Vagina (tissue), 2 donors: ENCODE measurements at regions not wholly inside any gene's neighbourhood (a gene's known extent, or its start where the extent isn't known, plus 50 kb on each side); places are given as distances from the start of the nearest gene placed in this dataset.

Experiments
- DNase-seq, 2 donors: peaks; one replicate each; pipeline ENCODE4 v3.0.0-alpha.2; 2017; ENCODE audit errors: extremely low spot score in 2 of 2
- H3K27ac ChIP-seq: fragments of 200-600 bp; sonication (generic); one replicate; pipeline ENCODE4 v1.5.1; 2019
- H3K27me3 ChIP-seq: fragments of 200-600 bp; sonication (generic); one replicate; pipeline ENCODE4 v1.5.1; 2019
- H3K36me3 ChIP-seq, 2 donors: fragments of 200-600 bp; sonication (generic); one replicate each; pipeline ENCODE4 v1.5.1; 2017 to 2019
- H3K4me1 ChIP-seq: fragments of 200-600 bp; sonication (generic); one replicate; pipeline ENCODE4 v1.5.1; 2019
- H3K4me3 ChIP-seq, 2 donors: fragments of 200-600 bp; sonication (generic); 1 replicate in 1 of 2; 2 replicates in 1 of 2; pipeline ENCODE4 v1.5.1; 2016 to 2019
- H3K9me3 ChIP-seq: fragments of 200-600 bp; sonication (generic); one replicate; pipeline ENCODE4 v1.5.1; 2019
- POLR2A ChIP-seq, 2 donors: fragments of 450-650 bp; IDR thresholded peaks; one replicate each; pipeline ENCODE4 v1.6.1; 2017; ENCODE audit warnings: antibody characterized with exemption in 2 of 2, mild to moderate bottlenecking in 2 of 2, moderate library complexity in 2 of 2
- POLR2AphosphoS5 ChIP-seq, 2 donors: sonication (generic); formaldehyde crosslinking; IDR thresholded peaks; one replicate each; pipeline ENCODE4 v1.9.0; 2017; ENCODE audit warnings: antibody characterized with exemption in 2 of 2, mild to moderate bottlenecking in 2 of 2, low read depth in 1 of 2; ENCODE audit not compliant: insufficient read depth in 1 of 2
- intact Hi-C: fragments of 100-400 bp; cut with DNase I; formaldehyde crosslinking; loops from one replicate; pipeline ENCODE4 v1.15.1; 2023
- TF ChIP-seq, protein P1 (sequence below), 3 experiments: fragments of 450-650 bp in 2 of 3; fragments of 200-600 bp in 1 of 3; sonication (generic) in 1 of 3; IDR thresholded peaks; one replicate each; pipeline ENCODE4 v1.5.1; 2017 to 2019; ENCODE audit warnings: antibody characterized with exemption in 3 of 3, mild to moderate bottlenecking in 2 of 3, moderate library complexity in 2 of 3

DNA sequence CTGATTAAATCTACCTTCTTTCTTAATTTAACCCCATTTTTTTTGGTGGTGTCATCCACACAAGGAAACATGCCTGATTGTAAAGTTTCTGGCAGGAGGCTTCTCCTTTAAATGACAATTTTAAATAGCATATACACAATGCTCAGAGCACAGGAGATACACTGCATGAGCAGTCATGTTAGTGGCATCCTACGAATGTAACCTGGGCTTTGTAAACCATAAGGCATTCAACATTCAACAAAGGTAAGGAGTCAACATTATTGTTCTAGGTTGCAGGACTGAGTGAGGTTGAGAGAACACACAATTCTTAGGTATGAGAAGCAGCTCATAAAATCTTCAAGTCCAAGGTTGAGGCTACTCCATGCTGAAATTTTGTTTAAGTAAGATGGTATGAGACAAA is 266.6 kb upstream of the SIX2 start:
- H3K4me1 ChIP-seq = no peaks in the 10 kb centered on the region
- intact Hi-C loops = no loop called here
- no peaks in the 10 kb centered on the region for H3K27me3 ChIP-seq
- no peak for TF ChIP-seq POLR2AphosphoS5 (IDR thresholded peaks at IDR 0.05; ENCODE audit: insufficient read depth in 1 of 2, low read depth in 1 of 2)
- TF ChIP-seq, protein P1, sequence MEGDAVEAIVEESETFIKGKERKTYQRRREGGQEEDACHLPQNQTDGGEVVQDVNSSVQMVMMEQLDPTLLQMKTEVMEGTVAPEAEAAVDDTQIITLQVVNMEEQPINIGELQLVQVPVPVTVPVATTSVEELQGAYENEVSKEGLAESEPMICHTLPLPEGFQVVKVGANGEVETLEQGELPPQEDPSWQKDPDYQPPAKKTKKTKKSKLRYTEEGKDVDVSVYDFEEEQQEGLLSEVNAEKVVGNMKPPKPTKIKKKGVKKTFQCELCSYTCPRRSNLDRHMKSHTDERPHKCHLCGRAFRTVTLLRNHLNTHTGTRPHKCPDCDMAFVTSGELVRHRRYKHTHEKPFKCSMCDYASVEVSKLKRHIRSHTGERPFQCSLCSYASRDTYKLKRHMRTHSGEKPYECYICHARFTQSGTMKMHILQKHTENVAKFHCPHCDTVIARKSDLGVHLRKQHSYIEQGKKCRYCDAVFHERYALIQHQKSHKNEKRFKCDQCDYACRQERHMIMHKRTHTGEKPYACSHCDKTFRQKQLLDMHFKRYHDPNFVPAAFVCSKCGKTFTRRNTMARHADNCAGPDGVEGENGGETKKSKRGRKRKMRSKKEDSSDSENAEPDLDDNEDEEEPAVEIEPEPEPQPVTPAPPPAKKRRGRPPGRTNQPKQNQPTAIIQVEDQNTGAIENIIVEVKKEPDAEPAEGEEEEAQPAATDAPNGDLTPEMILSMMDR (IDR thresholded peaks at IDR 0.05) = no peak
- TF ChIP-seq POLR2A (IDR thresholded peaks at IDR 0.05) = no peak
- H3K9me3 ChIP-seq = no peaks in the 10 kb centered on the region
- no peak overlapping the region for H3K4me3 ChIP-seq
- no peak for DNase-seq
- no peaks in the 10 kb centered on the region for H3K36me3 ChIP-seq
- no peak overlapping the region for H3K27ac ChIP-seq

DNA sequence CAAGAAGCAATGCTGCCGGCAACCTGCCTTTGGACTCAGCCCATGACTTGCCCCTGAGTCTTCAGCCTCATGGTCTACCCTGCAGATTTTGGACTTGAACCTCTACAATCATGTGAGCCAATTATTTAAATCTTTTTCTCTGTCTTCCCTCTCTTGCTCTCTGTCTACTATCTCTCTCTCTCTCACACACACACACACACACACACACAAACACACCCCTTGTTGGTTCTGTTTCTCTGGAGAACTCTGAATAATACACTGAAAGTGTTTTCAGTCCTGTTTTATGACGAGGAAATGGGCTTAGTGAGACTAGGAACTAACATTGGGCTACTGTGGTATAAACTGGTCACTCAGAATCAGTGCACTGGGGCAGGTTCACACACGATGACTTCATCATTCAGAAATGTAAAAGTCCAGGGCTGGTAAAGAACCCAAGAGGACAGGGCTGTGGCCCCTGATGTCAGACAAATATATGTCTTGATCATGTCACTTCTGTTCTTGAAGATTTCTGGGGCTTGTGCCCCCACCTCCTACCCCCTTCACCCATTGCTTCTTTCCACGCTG is 266.1 kb upstream of the SIX2 start:
- H3K4me3 ChIP-seq = no peak overlapping the region
- H3K36me3 ChIP-seq = no peaks in the 10 kb centered on the region
- TF ChIP-seq POLR2A (IDR thresholded peaks at IDR 0.05) (no peak), POLR2AphosphoS5 (IDR thresholded peaks at IDR 0.05; ENCODE audit: insufficient read depth in 1 of 2, low read depth in 1 of 2) (no peak)
- TF ChIP-seq, protein P1 (IDR thresholded peaks at IDR 0.05) = no peak
- intact Hi-C loops = no loop called here
- no peaks in the 10 kb centered on the region for H3K27me3 ChIP-seq
- DNase-seq = no peak
- no peaks in the 10 kb centered on the region for H3K4me1 ChIP-seq
- H3K27ac ChIP-seq = no peak overlapping the region
- H3K9me3 ChIP-seq = no peaks in the 10 kb centered on the region

DNA sequence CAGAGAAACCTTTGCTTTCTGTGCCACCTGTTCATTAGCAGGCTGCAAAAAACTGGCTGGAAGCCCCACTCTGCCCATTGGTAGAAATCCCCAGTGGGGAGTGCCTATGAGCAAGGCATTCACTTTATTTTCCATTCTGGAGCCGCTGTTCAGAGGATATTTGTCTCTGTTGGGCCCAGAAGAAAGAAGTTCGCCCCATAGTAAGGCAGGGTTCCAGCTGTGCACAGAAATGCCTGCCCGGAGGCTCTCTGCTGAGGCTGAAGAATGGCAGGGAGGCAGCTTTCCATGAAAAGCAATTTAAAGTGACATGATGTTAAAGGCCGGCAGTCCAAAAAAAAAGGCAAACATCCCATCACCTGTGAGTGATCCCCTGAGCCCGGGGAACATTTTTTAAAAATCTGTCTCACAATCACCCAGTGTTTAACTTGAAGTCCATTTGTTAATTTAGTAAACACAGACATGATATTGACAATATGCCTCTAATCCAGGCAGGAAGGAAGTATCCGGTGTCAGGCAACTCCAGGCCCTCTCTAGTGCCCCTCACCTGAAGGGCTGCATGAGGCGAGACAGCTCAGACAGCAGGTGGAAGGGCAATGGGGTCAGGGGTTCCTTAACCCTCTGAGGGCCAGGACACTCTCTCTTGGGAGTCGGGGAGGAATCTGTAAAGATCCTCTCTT is 265.1 kb upstream of the SIX2 start:
- no peak for DNase-seq
- TF ChIP-seq, protein P1 (IDR thresholded peaks at IDR 0.05) = no peak
- TF ChIP-seq POLR2AphosphoS5 (IDR thresholded peaks at IDR 0.05; ENCODE audit: insufficient read depth in 1 of 2, low read depth in 1 of 2) = no peak
- no peak for TF ChIP-seq POLR2A (IDR thresholded peaks at IDR 0.05)
- intact Hi-C loops = no loop called here

DNA sequence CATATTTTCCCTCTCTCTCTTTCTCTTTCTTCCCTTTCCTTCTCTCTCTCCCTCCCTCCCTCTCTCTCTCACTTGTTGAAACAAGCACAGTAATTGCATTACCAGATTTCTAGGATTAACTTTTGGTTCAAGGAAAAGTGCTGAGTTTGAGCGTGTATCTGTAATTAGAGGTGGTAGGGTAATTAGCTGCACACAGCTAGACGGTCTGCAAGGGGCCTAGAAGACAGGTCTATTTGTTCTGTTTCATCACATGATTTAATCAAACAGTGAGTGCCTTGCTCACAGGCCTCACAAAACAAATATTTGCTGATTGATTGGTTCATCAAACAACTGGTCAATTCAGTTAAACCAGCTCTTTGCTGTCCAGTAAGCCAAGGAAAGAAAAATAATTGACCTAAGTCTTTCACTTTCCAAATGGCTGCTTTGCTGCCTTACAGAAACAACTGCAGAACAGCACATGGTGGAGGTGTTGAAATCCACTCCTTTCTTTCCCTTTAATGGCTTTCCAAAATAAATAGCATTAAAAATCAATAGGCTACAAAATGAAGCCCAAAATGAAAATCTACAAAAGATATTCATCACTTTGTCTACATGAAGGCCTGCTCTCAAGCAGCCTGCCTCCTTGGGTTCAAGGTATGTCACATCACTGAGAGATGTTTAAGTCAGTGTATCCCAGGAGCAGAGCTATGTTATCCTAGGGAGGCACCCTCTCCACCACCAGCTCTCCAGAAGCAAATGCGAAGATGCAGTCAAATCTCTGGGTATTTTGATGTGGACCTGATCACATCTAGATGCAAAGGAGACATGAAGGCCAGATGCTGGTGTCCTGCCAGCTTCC is 264.4 kb upstream of the SIX2 start:
- intact Hi-C loops = no loop called here
- no peaks in the 10 kb centered on the region for H3K27me3 ChIP-seq
- no peak overlapping the region for H3K4me3 ChIP-seq
- no peak overlapping the region for H3K27ac ChIP-seq
- TF ChIP-seq, protein P1 (IDR thresholded peaks at IDR 0.05) = no peak
- TF ChIP-seq POLR2A (IDR thresholded peaks at IDR 0.05) (no peak), POLR2AphosphoS5 (IDR thresholded peaks at IDR 0.05; ENCODE audit: insufficient read depth in 1 of 2, low read depth in 1 of 2) (no peak)
- no peaks in the 10 kb centered on the region for H3K36me3 ChIP-seq
- no peaks in the 10 kb centered on the region for H3K4me1 ChIP-seq
- DNase-seq = no peak
- H3K9me3 ChIP-seq = no peaks in the 10 kb centered on the region

More for the DNA sequence above, 265.1 kb upstream of the SIX2 start:
- Histone ChIP-seq H3K4me1 (no peaks in the 10 kb centered on the region), H3K27ac (no peak overlapping the region), H3K4me3 (no peak overlapping the region), H3K27me3 (no peaks in the 10 kb centered on the region), H3K9me3 (no peaks in the 10 kb centered on the region), H3K36me3 (no peaks in the 10 kb centered on the region)
